Fibroblast of villous mesenchyme (primary cell): ENCODE measurements at regions not wholly inside any gene's neighbourhood (a gene's known extent, or its start where the extent isn't known, plus 50 kb on each side); places are given as distances from the start of the nearest gene placed in this dataset.
"Not testable (repeated sequence)": the region's sequence is repeated elsewhere in the genome, so short reads cannot be mapped to it uniquely, and the experiment has no call there.

Experiments used
- DNase-seq: peaks from one replicate; pipeline ENCODE4 v3.0.0-alpha.2; 2010; ENCODE audit warnings: low read depth
- H3K4me3 ChIP-seq: 2 replicates; pipeline ENCODE4 v1.5.1; 2011; ENCODE audit warnings: low read depth, mild to moderate bottlenecking, low read length
- TF ChIP-seq, protein P1 (sequence below): IDR thresholded peaks from 2 replicates; pipeline ENCODE4 v1.5.1; 2012; ENCODE audit warnings: low read depth, mild to moderate bottlenecking, low read length; ENCODE audit not compliant: insufficient read depth

DNA sequence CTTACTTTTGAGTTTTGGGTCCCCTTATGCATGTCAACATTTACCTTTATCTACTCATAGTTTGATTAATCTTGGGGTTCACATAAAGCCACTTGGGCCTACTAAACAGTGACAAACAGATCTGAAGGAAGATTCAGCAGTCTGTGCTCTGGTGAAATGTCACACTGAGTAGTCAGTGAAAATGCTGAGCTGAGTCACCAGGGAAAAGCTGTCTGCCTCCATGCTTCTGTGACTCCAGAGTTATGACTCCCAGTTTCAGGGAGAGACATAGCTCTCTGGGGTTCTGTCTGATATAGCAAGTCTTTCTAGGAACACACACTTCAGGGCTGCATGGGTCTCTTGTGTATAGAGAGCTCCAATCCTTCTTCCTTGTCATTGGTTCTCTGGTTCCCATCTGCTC is 406.3 kb upstream of the FAR2 start:
- DNase-seq: no peak
- H3K4me3 ChIP-seq: no peak overlapping the region
- TF ChIP-seq, protein P1, sequence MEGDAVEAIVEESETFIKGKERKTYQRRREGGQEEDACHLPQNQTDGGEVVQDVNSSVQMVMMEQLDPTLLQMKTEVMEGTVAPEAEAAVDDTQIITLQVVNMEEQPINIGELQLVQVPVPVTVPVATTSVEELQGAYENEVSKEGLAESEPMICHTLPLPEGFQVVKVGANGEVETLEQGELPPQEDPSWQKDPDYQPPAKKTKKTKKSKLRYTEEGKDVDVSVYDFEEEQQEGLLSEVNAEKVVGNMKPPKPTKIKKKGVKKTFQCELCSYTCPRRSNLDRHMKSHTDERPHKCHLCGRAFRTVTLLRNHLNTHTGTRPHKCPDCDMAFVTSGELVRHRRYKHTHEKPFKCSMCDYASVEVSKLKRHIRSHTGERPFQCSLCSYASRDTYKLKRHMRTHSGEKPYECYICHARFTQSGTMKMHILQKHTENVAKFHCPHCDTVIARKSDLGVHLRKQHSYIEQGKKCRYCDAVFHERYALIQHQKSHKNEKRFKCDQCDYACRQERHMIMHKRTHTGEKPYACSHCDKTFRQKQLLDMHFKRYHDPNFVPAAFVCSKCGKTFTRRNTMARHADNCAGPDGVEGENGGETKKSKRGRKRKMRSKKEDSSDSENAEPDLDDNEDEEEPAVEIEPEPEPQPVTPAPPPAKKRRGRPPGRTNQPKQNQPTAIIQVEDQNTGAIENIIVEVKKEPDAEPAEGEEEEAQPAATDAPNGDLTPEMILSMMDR: no peak

DNA sequence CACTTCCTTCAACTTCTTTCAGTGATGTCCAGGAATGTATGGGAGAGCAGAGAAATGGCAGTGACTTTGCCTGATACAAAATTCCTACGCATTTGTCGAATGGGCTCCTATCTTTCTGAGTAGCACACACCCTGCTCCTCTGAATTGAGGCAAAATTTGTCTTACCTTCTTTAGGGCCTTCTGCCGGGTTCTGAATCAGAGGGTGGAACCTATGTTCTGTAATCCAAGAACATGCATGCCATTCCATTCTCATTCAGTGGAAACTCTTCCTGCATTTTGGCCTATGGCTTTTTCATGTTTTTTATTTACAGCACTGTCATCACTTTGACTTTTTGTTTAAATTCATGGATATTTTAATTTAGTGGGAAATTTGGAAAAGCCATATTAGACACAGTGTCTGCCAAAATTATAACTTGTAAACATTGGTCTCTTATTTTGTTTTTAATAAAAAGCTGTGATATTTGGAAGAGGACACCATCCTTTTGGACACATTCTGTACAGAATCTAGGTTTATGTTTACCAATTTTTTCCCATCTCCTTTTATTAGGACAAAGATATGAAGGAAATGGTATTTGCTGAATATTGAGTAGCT is 402.2 kb upstream of the FAR2 start:
- DNase-seq: no peak
- H3K4me3 ChIP-seq: no peak overlapping the region
- TF ChIP-seq, protein P1: no peak

DNA sequence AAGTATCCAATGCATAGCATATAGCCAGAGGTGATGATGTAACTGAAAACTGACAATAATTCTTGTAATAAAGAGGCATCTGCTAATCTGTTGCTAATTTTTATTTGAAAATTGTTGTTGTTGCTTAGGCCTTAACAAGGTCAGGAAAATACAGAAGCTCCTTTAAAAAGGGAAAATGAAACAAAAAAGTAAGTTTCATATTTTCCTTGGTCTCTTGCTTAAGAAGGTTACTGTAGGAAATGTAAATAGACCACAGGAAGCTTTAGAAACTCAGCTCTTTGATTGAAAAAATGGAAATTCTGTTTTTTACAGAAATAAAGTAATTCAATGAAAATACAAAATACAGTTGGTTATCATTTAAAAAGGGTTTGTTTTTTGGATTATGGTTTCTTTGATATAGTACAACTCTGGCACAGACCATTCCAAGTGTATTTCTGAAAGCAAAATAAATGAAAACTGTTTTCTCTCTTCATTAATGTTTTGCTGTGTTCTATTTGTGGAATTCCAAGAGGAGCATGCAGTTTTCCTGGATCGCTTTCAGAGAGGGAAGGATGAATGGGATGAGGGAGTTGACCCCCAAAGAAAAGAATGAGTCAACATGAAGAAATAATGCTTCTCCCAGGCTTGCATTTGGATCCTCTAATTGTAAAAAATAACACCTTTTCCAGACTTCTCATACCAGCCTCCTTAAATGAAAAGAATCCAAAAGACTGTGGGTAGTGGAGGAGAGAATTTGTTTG is 398.0 kb upstream of the FAR2 start:
- TF ChIP-seq, protein P1: no peak
- H3K4me3 ChIP-seq: no peak overlapping the region
- DNase-seq: peak; percentile 32

DNA sequence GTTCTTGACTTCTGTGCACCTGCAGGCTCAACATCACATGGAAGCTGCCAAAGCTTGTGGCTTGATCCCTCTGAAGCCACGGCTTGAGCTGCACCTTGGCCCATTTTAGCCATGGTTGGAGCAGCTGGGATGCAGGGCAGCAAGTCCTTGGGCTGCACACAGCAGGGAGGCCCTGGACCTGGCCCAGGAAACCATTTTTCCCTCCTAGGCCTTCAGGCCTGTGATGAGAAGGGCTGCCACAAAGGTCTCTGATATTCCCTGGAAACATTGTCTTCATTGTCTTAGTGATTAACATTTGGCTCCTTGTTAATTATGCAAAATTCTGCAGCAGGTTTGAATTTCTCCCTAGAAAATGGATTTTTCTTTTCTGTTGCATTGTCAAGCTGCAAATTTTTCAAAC is 394.1 kb upstream of the FAR2 start:
- no peak overlapping the region for H3K4me3 ChIP-seq
- no peak for DNase-seq

DNA sequence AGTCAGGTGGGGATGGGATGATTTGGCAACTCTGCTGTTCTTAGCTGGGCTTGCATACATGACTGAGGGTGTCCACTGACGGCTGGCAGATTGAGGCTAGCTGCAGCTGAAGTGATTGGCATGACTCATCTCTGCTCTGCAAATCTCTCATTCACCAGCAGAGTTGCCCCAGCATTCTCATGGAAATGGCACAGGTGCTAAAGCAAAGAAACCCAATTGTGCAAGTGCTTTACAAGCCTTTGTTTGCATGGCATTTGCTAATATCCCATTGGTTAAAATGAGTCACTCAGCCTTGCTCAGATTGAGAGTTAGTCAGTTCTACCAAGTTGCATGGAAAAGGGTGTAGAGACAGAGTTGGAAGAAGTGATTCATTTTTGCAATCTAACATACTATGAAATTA is 389.7 kb upstream of the FAR2 start:
- TF ChIP-seq, protein P1: no peak
- DNase-seq: no peak
- no peak overlapping the region for H3K4me3 ChIP-seq

More for the DNA sequence above, 394.1 kb upstream of the FAR2 start:
- TF ChIP-seq, protein P1: no peak

DNA sequence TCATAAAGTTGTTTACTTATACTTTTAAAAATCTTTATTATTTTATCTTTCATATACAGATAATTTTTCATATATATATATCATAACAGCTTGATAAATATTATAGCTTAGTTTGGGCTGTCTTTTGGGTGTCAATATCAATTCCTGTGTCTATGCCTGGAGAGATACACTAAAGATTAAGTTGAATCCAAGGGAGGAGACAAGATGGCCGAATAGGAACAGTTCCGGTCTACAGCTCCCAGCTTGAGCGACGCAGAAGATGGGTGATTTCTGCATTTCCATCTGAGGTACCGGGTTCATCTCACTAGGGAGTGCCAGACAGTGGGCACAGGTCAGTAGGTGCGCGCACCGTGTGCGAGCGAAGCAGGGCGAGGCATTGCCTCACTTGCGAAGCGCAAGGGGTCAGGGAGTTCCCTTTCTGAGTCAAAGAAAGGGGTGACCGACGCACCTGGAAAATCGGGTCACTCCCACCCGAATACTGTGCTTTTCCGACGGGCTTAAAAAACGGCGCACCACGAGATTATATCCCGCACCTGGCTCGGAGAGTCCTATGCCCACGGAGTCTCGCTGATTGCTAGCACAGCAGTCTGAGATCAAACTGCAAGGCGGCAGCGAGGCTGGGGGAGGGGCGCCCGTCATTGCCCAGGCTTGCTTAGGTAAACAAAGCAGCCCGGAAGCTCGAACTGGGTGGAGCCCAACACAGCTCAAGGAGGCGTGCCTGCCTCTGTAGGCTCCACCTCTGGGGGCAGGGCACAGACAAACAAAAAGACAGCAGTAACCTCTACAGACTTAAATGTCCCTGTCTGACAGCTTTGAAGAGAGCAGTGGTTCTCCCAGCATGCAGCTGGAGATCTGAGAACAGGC is 388.8 kb upstream of the FAR2 start:
- not testable (repeated sequence) for H3K4me3 ChIP-seq, DNase-seq

DNA sequence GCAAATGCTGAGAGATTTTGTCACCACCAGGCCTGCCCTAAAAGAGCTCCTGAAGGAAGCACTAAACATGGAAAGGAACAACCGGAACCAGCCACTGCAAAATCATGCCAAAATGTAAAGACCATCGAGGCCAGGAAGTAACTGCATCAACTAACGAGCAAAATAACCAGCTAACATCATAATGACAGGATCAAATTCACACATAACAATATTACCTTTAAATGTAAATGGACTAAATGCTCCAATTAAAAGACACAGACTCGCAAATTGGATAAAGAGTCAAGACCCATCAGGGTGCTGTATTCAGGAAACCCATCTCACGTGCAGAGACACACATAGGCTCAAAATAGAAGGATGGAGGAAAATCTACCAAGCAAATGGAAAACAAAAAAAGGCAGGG is 387.2 kb upstream of the FAR2 start:
- not testable (repeated sequence) for DNase-seq, H3K4me3 ChIP-seq
